K562 (cell line): ENCODE measurements at regions not wholly inside any gene's neighbourhood (a gene's known extent, or its start where the extent isn't known, plus 50 kb on each side); places are given as distances from the start of the nearest gene placed in this dataset.

Experiments
- ATAC-seq: fragments of 200-7000 bp; cut with Tn5 transposase; 3 replicates; pipeline ENCODE4 v1.9.1; 2020; ENCODE audit warnings: moderate library complexity
- BruUV-seq: library from RNA; stranded (reverse); fragments of 400-500 nt; replicated peaks from 2 replicates; lab custom pipeline; 2021; lab: Mats Ljungman, UMichigan
- CTCF ChIA-PET: fragments of 300-600 bp; formaldehyde crosslinking; extraction: SDS; loops from one replicate; lab custom pipeline; 2021; ENCODE audit warnings: low intra/inter-chr PET ratio; lab: Yijun Ruan, JAX
- POLR2A ChIA-PET: fragments of 300-600, 350-650 bp; sonication (Branson Sonifier 250); formaldehyde crosslinking; extraction: SDS; loops from one replicate; lab custom pipeline; 2021; ENCODE audit warnings: antibody characterized with exemption, inconsistent platforms; lab: Yijun Ruan, JAX
- DNase-seq, 4 experiments: peaks; one replicate each; pipeline versions ENCODE4 v3.0.0 to v3.0.0-alpha.2; 2011 to 2018; ENCODE audit warnings: low spot score in 3 of 4, mixed read lengths in 3 of 4; ENCODE audit errors: extremely low read depth in 1 of 4
- FAIRE-seq: peaks from 2 replicates; lab custom pipeline; 2011; peaks lifted over from hg19 to GRCh38; lab: Jason Lieb, UNC
- H2AFZ ChIP-seq: 2 replicates; pipeline ENCODE4 v1.6.0; 2011; ENCODE audit warnings: low read depth, low read length, control low read depth, inconsistent platforms
- H3K27ac ChIP-seq: fragments of 200-600 bp; 3 replicates; pipeline ENCODE4 v1.8.0; 2011; ENCODE audit warnings: low read depth, mild to moderate bottlenecking, control low read depth, inconsistent platforms, low read length, moderate library complexity, mixed read lengths; ENCODE audit errors: extremely low read depth
- H3K27me3 ChIP-seq, 2 experiments: fragments of 300-600 bp in 1 of 2; 2 replicates in 1 of 2; 3 replicates in 1 of 2; pipeline versions ENCODE4 v1.6.0 to v1.8.0; 2011; ENCODE audit warnings: inconsistent platforms in 2 of 2, low read length in 2 of 2, mild to moderate bottlenecking in 1 of 2, mixed read lengths in 1 of 2, moderate library complexity in 1 of 2; ENCODE audit not compliant: control insufficient read depth in 2 of 2, insufficient read depth in 2 of 2
- H3K36me3 ChIP-seq: fragments of 300-600 bp; 3 replicates; pipeline ENCODE4 v1.8.0; 2011; ENCODE audit warnings: mild to moderate bottlenecking, low read length, inconsistent platforms; ENCODE audit not compliant: control insufficient read depth, insufficient read depth
- H3K4me1 ChIP-seq, 2 experiments: fragments of 200-600 bp in 1 of 2; replicated peaks in 1 of 2; 2 replicates in 1 of 2; 3 replicates in 1 of 2; pipeline versions ENCODE4 v1.5.1 to v1.8.0; 2011; ENCODE audit warnings: inconsistent platforms in 2 of 2, low read length in 2 of 2, mild to moderate bottlenecking in 1 of 2, mixed read lengths in 1 of 2, moderate library complexity in 1 of 2; ENCODE audit not compliant: control insufficient read depth in 2 of 2, insufficient read depth in 2 of 2
- H3K4me2 ChIP-seq: 2 replicates; pipeline ENCODE4 v1.6.1; 2011; ENCODE audit warnings: low read length, control low read depth, inconsistent platforms, mixed read lengths; ENCODE audit not compliant: insufficient read depth
- H3K4me3 ChIP-seq: fragments of 200-600 bp; sonication (generic), shearing (Covaris generic); 2 replicates; pipeline ENCODE4 v1.5.1; 2016; ENCODE audit warnings: control low read depth, inconsistent platforms
- H3K79me2 ChIP-seq: fragments of 200-600 bp; 3 replicates; pipeline ENCODE4 v1.8.0; 2011; ENCODE audit warnings: low read length, inconsistent platforms; ENCODE audit not compliant: control insufficient read depth, insufficient read depth
- H3K9ac ChIP-seq, 2 experiments: 2 replicates each; pipeline versions ENCODE4 v1.6.0 to v1.6.1; 2011; ENCODE audit warnings: low read depth in 2 of 2, low read length in 2 of 2, control low read depth in 1 of 2, inconsistent platforms in 1 of 2, mild to moderate bottlenecking in 1 of 2, mixed read lengths in 1 of 2; ENCODE audit not compliant: insufficient read depth in 1 of 2
- H3K9me1 ChIP-seq: one replicate; pipeline ENCODE4 v1.6.0; 2011; ENCODE audit warnings: inconsistent platforms, mild to moderate bottlenecking, low read length, moderate library complexity; ENCODE audit not compliant: control insufficient read depth, insufficient read depth
- H3K9me3 ChIP-seq: replicated peaks from 2 replicates; pipeline ENCODE4 v1.5.1; 2011; ENCODE audit warnings: low read depth, low read length, inconsistent platforms; ENCODE audit not compliant: control insufficient read depth, insufficient read depth
- H4K20me1 ChIP-seq: replicated peaks from 2 replicates; pipeline ENCODE4 v1.6.1; 2011; ENCODE audit warnings: low read length, inconsistent platforms, mixed read lengths; ENCODE audit not compliant: control insufficient read depth, insufficient read depth
- BDP1 ChIP-seq: IDR thresholded peaks from 3 replicates; pipeline ENCODE4 v1.6.1; 2011; ENCODE audit not compliant: insufficient read length, insufficient read depth
- CBX3 ChIP-seq, 2 experiments: IDR thresholded peaks; 1 replicate in 1 of 2; 2 replicates in 1 of 2; pipeline ENCODE4 v1.6.1; 2012; ENCODE audit warnings: inconsistent platforms in 2 of 2, low read length in 2 of 2, borderline replicate concordance in 1 of 2, control low read depth in 1 of 2
- ESRRB ChIP-seq: fragments of 250-450 bp; sonication (Bioruptor Pico); IDR thresholded peaks from 2 replicates; pipeline ENCODE4 v1.5.0; 2020; ENCODE audit warnings: mild to moderate bottlenecking, moderate library complexity, borderline replicate concordance
- FOXK2 ChIP-seq, 2 experiments: fragments of 450-650 bp; IDR thresholded peaks in 1 of 2; conservative IDR thresholded peaks in 1 of 2; 2 replicates each; pipeline ENCODE4 v1.6.1; 2016; ENCODE audit warnings: low read depth in 2 of 2, mild to moderate bottlenecking in 1 of 2
- GATA2 ChIP-seq: sonication (generic); formaldehyde crosslinking; IDR thresholded peaks from 2 replicates; pipeline ENCODE4 v1.4.0; 2020; ENCODE audit warnings: mild to moderate bottlenecking, missing genetic modification reagents
- HOXB6 ChIP-seq: fragments of 250-450 bp; sonication (Bioruptor Pico); IDR thresholded peaks from 2 replicates; pipeline ENCODE4 v1.5.1; 2022; ENCODE audit warnings: mild to moderate bottlenecking, borderline replicate concordance
- MTF1 ChIP-seq: fragments of 250-450 bp; sonication (Bioruptor Pico); IDR thresholded peaks from 2 replicates; pipeline ENCODE4 v1.9.0; 2021; ENCODE audit warnings: moderate library complexity, mild to moderate bottlenecking, inconsistent platforms, borderline replicate concordance
- RBM14 ChIP-seq: fragments of 200-400 bp; formaldehyde crosslinking; IDR thresholded peaks from 2 replicates; pipeline ENCODE4 v1.6.1; 2018; ENCODE audit warnings: low read depth, mild to moderate bottlenecking, low read length, moderate library complexity, borderline replicate concordance; ENCODE audit not compliant: insufficient read depth
- SMAD3 ChIP-seq: fragments of 450-650 bp; formaldehyde crosslinking; conservative IDR thresholded peaks from 2 replicates; pipeline ENCODE4 v1.4.0; 2020; ENCODE audit warnings: mild to moderate bottlenecking
- SNIP1 ChIP-seq: fragments of 450-650 bp; IDR thresholded peaks from 2 replicates; pipeline ENCODE4 v1.7.1; 2017; ENCODE audit warnings: low read depth, mild to moderate bottlenecking
- TOE1 ChIP-seq, 2 experiments: fragments of 450-650 bp in 1 of 2; sonication (generic) in 1 of 2; formaldehyde crosslinking in 1 of 2; IDR thresholded peaks; 2 replicates each; pipeline versions ENCODE4 v1.7.1 to v1.8.0; 2016 to 2022; ENCODE audit warnings: borderline replicate concordance in 2 of 2, mild to moderate bottlenecking in 2 of 2, antibody characterized with exemption in 1 of 2, inconsistent platforms in 1 of 2, low read depth in 1 of 2, missing genetic modification reagents in 1 of 2, moderate library complexity in 1 of 2
- ZNF217 ChIP-seq: sonication (generic); formaldehyde crosslinking; IDR thresholded peaks from 2 replicates; pipeline ENCODE4 v1.8.0; 2022; ENCODE audit warnings: mild to moderate bottlenecking, missing genetic modification reagents
- WGBS: fragments of 100-300 bp; shearing (Covaris generic); methylation state at CpG from one replicate; pipeline ENCODE4 v1.1.6; 2016; ENCODE audit warnings: low coverage, mixed read lengths; ENCODE audit not compliant: insufficient coverage; ENCODE audit errors: missing lambda C conversion rate; 5-methylcytosine and 5-hydroxymethylcytosine counted together
- in situ Hi-C: fragments of 300-500 bp; cut with MboI; formaldehyde crosslinking; loops from 4 replicates; pipeline ENCODE4 v1.15.0; 2018; ENCODE audit warnings: inconsistent platforms, mixed read lengths
- intact Hi-C: fragments of 100-400 bp; cut with micrococcal nuclease; formaldehyde crosslinking; loops from 2 replicates; pipeline ENCODE4 v1.14.2; 2022
- TF ChIP-seq, protein P1 (sequence below): IDR thresholded peaks from 2 replicates; pipeline ENCODE4 v1.6.1; 2011; ENCODE audit not compliant: insufficient read length; ENCODE audit errors: extremely low read depth
- TF ChIP-seq, protein P2 (sequence below), 2 experiments: fragments of 150-350 bp in 1 of 2; IDR thresholded peaks; 2 replicates each; pipeline ENCODE4 v1.6.1; 2012 to 2016; ENCODE audit warnings: low read depth in 2 of 2, low read length in 2 of 2, mild to moderate bottlenecking in 1 of 2, moderate library complexity in 1 of 2
- TF ChIP-seq, protein P3 (sequence below): sonication (generic); formaldehyde crosslinking; IDR thresholded peaks from 2 replicates; pipeline ENCODE4 v1.5.0; 2020; ENCODE audit warnings: missing genetic modification reagents

DNA sequence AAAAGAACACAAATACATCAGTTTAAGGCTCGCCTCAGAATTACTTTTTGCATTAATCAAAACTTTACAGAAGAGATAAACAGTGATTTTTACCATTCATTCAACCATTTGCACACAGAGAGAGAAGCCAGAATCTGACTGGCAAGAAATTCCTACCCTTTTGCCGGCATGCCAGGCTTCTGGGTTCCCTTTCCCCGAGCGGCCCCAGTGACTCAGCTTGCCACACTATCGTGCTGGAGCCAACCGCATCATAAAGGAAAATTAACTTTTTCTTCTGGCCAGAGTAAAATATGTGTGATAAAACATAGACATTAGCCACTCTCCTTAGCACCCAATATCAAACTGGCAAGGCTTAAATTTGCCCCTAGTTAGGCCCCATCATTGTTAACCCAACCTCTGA, 61.8 kb upstream of the IKZF2 start:
- WGBS = 0% methylated on average over 6 of the region's 6 CpGs
- no peak for DNase-seq

More for the DNA sequence above, 61.8 kb upstream of the IKZF2 start:
- ChIA-PET POLR2A (no interaction called here), CTCF (no interaction called here)
- in situ Hi-C loops (no loop called here), intact Hi-C loops (no loop called here)
- no peak overlapping the region for H2AFZ ChIP-seq
- H4K20me1 ChIP-seq = no peaks in the 10 kb centered on the region
- FAIRE-seq (no peak), ATAC-seq (no peak)
- H3K4me1 ChIP-seq = no peaks in the 10 kb centered on the region
- no peaks in the 10 kb centered on the region for H3K9me3 ChIP-seq
- TF ChIP-seq, protein P1, sequence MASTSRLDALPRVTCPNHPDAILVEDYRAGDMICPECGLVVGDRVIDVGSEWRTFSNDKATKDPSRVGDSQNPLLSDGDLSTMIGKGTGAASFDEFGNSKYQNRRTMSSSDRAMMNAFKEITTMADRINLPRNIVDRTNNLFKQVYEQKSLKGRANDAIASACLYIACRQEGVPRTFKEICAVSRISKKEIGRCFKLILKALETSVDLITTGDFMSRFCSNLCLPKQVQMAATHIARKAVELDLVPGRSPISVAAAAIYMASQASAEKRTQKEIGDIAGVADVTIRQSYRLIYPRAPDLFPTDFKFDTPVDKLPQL = no peak
- no peak for TF ChIP-seq ESRRB (CRISPR knock-in tag)
- TF ChIP-seq RBM14 = no peak
- TF ChIP-seq ZNF217 (CRISPR knock-in tag) = no peak
- TF ChIP-seq HOXB6 = no peak
- TF ChIP-seq CBX3 (IDR thresholded peaks at IDR 0.05; ENCODE audit: borderline replicate concordance in 1 of 2, low read length in 2 of 2) = no peak
- TF ChIP-seq BDP1 = no peak
- TF ChIP-seq, protein P2, sequence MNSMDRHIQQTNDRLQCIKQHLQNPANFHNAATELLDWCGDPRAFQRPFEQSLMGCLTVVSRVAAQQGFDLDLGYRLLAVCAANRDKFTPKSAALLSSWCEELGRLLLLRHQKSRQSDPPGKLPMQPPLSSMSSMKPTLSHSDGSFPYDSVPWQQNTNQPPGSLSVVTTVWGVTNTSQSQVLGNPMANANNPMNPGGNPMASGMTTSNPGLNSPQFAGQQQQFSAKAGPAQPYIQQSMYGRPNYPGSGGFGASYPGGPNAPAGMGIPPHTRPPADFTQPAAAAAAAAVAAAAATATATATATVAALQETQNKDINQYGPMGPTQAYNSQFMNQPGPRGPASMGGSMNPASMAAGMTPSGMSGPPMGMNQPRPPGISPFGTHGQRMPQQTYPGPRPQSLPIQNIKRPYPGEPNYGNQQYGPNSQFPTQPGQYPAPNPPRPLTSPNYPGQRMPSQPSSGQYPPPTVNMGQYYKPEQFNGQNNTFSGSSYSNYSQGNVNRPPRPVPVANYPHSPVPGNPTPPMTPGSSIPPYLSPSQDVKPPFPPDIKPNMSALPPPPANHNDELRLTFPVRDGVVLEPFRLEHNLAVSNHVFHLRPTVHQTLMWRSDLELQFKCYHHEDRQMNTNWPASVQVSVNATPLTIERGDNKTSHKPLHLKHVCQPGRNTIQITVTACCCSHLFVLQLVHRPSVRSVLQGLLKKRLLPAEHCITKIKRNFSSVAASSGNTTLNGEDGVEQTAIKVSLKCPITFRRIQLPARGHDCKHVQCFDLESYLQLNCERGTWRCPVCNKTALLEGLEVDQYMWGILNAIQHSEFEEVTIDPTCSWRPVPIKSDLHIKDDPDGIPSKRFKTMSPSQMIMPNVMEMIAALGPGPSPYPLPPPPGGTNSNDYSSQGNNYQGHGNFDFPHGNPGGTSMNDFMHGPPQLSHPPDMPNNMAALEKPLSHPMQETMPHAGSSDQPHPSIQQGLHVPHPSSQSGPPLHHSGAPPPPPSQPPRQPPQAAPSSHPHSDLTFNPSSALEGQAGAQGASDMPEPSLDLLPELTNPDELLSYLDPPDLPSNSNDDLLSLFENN (IDR thresholded peaks at IDR 0.05; ENCODE audit: low read depth in 2 of 2, low read length in 2 of 2) = no peak
- TF ChIP-seq, protein P3, sequence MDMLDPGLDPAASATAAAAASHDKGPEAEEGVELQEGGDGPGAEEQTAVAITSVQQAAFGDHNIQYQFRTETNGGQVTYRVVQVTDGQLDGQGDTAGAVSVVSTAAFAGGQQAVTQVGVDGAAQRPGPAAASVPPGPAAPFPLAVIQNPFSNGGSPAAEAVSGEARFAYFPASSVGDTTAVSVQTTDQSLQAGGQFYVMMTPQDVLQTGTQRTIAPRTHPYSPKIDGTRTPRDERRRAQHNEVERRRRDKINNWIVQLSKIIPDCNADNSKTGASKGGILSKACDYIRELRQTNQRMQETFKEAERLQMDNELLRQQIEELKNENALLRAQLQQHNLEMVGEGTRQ = no peak
- no peak for TF ChIP-seq SMAD3 (CRISPR knock-in tag)
- no peak for TF ChIP-seq TOE1 (IDR thresholded peaks at IDR 0.05; ENCODE audit: borderline replicate concordance)
- TF ChIP-seq TOE1 (CRISPR knock-in tag; IDR thresholded peaks at IDR 0.05; ENCODE audit: borderline replicate concordance, low read depth) = no peak
- TF ChIP-seq SNIP1 = no peak
- no peak for TF ChIP-seq MTF1 (CRISPR knock-in tag)
- no peak for TF ChIP-seq GATA2 (CRISPR knock-in tag)
- TF ChIP-seq FOXK2 (conservative IDR thresholded peaks at IDR 0.05 in 1 of 2, IDR thresholded peaks at IDR 0.05 in 1 of 2; ENCODE audit: low read depth in 2 of 2) = no peak
- H3K9me1 ChIP-seq = no peaks in the 10 kb centered on the region
- H3K79me2 ChIP-seq = no peaks in the 10 kb centered on the region
- H3K4me2 ChIP-seq = no peak overlapping the region
- H3K9ac ChIP-seq = no peak overlapping the region
- H3K4me3 ChIP-seq = no peak overlapping the region
- no peaks in the 10 kb centered on the region for H3K36me3 ChIP-seq
- H3K27ac ChIP-seq = no peak overlapping the region
- BruUV-seq = no TSS peak
- H3K27me3 ChIP-seq = no peaks in the 10 kb centered on the region
